H1 (cell line): ENCODE measurements at regions not wholly inside any gene's neighbourhood (a gene's known extent, or its start where the extent isn't known, plus 50 kb on each side); places are given as distances from the start of the nearest gene placed in this dataset.

Experiments used
- CTCF ChIA-PET: fragments of 300-600 bp; sonication (Branson Sonifier 250); formaldehyde crosslinking; loops from one replicate; lab custom pipeline; 2021; ENCODE audit not compliant: partially characterized antibody; lab: Charles Lee
- POLR2A ChIA-PET: fragments of 300-600 bp; sonication (Branson Sonifier 250); formaldehyde crosslinking; loops from one replicate; lab custom pipeline; 2021; ENCODE audit warnings: inconsistent platforms; ENCODE audit not compliant: partially characterized antibody; lab: Charles Lee
- DNase-seq, 2 experiments: peaks; one replicate each; pipeline versions ENCODE4 v3.0.0 to v3.0.0-alpha.2; 2010 to 2022; ENCODE audit warnings: low spot score in 2 of 2, low read depth in 1 of 2, mixed read lengths in 1 of 2
- FAIRE-seq: peaks from 2 replicates; lab custom pipeline; 2011; peaks lifted over from hg19 to GRCh38; lab: Jason Lieb, UNC
- H2AFZ ChIP-seq: 2 replicates; pipeline ENCODE4 v1.8.1; 2012; ENCODE audit warnings: low read length, inconsistent platforms
- H2AK5ac ChIP-seq: 2 replicates; pipeline ENCODE4 v1.6.1; 2013; ENCODE audit warnings: low read depth, low read length
- H2BK120ac ChIP-seq: replicated peaks from 2 replicates; pipeline ENCODE3; 2013; ENCODE audit warnings: low read depth, low read length, inconsistent platforms
- H2BK12ac ChIP-seq: 2 replicates; pipeline ENCODE4 v1.6.1; 2013; ENCODE audit warnings: low read depth, low read length
- H2BK15ac ChIP-seq: 2 replicates; pipeline ENCODE4 v1.6.1; 2013; ENCODE audit warnings: low read length
- H2BK20ac ChIP-seq: 2 replicates; pipeline ENCODE4 v1.6.1; 2013; ENCODE audit warnings: low read length
- H2BK5ac ChIP-seq: 2 replicates; pipeline ENCODE4 v1.6.1; 2013; ENCODE audit warnings: low read depth, low read length
- H3K14ac ChIP-seq: 2 replicates; pipeline ENCODE4 v1.6.1; 2013; ENCODE audit warnings: inconsistent platforms; ENCODE audit not compliant: insufficient read length
- H3K18ac ChIP-seq: 2 replicates; pipeline ENCODE4 v1.6.1; 2013; ENCODE audit warnings: low read length; ENCODE audit errors: extremely low read depth
- H3K23ac ChIP-seq: 2 replicates; pipeline ENCODE4 v1.6.1; 2013; ENCODE audit warnings: inconsistent platforms; ENCODE audit not compliant: insufficient read length
- H3K23me2 ChIP-seq: 2 replicates; pipeline ENCODE4 v1.6.1; 2013; ENCODE audit warnings: low read depth, low read length
- H3K27ac ChIP-seq: 2 replicates; pipeline ENCODE4 v1.6.1; 2011; ENCODE audit warnings: low read depth, low read length, inconsistent platforms
- H3K27me3 ChIP-seq, 4 experiments: replicated peaks in 1 of 4; 1 replicate in 1 of 4; 2 replicates in 3 of 4; pipeline versions ENCODE4 v1.6.1 to v1.8.1; 2011 to 2013; ENCODE audit warnings: low read length in 3 of 4, mild to moderate bottlenecking in 3 of 4, inconsistent platforms in 2 of 4, mixed read lengths in 2 of 4, moderate library complexity in 1 of 4; ENCODE audit not compliant: control insufficient read depth in 3 of 4, insufficient read depth in 3 of 4; ENCODE audit errors: extremely low read depth in 1 of 4
- H3K36me3 ChIP-seq, 4 experiments: 2 replicates each; pipeline versions ENCODE4 v1.6.1 to v1.8.1; 2011 to 2013; ENCODE audit warnings: mild to moderate bottlenecking in 4 of 4, low read length in 3 of 4, moderate library complexity in 2 of 4, control low read depth in 1 of 4, inconsistent platforms in 1 of 4; ENCODE audit not compliant: insufficient read depth in 4 of 4, control insufficient read depth in 2 of 4
- H3K4ac ChIP-seq: replicated peaks from 2 replicates; pipeline ENCODE3; 2013; ENCODE audit warnings: low read length, low read depth, mixed read lengths, inconsistent platforms; ENCODE audit not compliant: insufficient read length
- H3K4me1 ChIP-seq, 4 experiments: replicated peaks in 1 of 4; 1 replicate in 1 of 4; 2 replicates in 3 of 4; pipeline versions ENCODE4 v1.6.1 to v1.8.1; 2011 to 2013; ENCODE audit warnings: low read length in 3 of 4, inconsistent platforms in 2 of 4, mixed read lengths in 1 of 4; ENCODE audit not compliant: insufficient read depth in 4 of 4, control insufficient read depth in 3 of 4
- H3K4me2 ChIP-seq, 2 experiments: 2 replicates each; pipeline versions ENCODE4 v1.6.1 to v1.8.1; 2011 to 2013; ENCODE audit warnings: low read depth in 2 of 2, low read length in 2 of 2, control low read depth in 1 of 2, inconsistent platforms in 1 of 2, mild to moderate bottlenecking in 1 of 2; ENCODE audit not compliant: insufficient read depth in 1 of 2
- H3K4me3 ChIP-seq, 4 experiments: fragments of 200-600, 300-600 bp in 1 of 4; sonication (generic), shearing (Covaris generic), sonication (Bioruptor Twin) in 1 of 4; 2 replicates each; pipeline versions ENCODE4 v1.5.1 to v1.8.1; 2011 to 2016; ENCODE audit warnings: low read length in 4 of 4, low read depth in 3 of 4, control low read depth in 2 of 4, inconsistent platforms in 2 of 4, mild to moderate bottlenecking in 2 of 4, mixed read lengths in 1 of 4, moderate library complexity in 1 of 4; ENCODE audit not compliant: insufficient read depth in 2 of 4; ENCODE audit errors: extremely low read depth in 1 of 4
- H3K56ac ChIP-seq: replicated peaks from 2 replicates; pipeline ENCODE3; 2013; ENCODE audit warnings: low read depth, mild to moderate bottlenecking, mixed read lengths, low read length, inconsistent platforms; ENCODE audit not compliant: insufficient read length
- H3K79me1 ChIP-seq: 2 replicates; pipeline ENCODE4 v1.6.1; 2013; ENCODE audit warnings: low read depth, low read length, control low read depth
- H3K79me2 ChIP-seq, 2 experiments: 2 replicates each; pipeline versions ENCODE4 v1.6.1 to v1.8.1; 2012 to 2013; ENCODE audit warnings: low read length in 2 of 2, mild to moderate bottlenecking in 2 of 2, inconsistent platforms in 1 of 2; ENCODE audit not compliant: insufficient read depth in 2 of 2, control insufficient read depth in 1 of 2
- H3K9ac ChIP-seq, 4 experiments: replicated peaks in 1 of 4; 1 replicate in 1 of 4; 2 replicates in 3 of 4; pipeline versions ENCODE4 v1.6.1 to v1.8.1; 2011 to 2013; ENCODE audit warnings: low read depth in 3 of 4, low read length in 3 of 4, control low read depth in 2 of 4, mild to moderate bottlenecking in 2 of 4, moderate library complexity in 2 of 4, inconsistent platforms in 1 of 4; ENCODE audit errors: extremely low read depth in 1 of 4
- H3K9me3 ChIP-seq, 2 experiments: 2 replicates each; pipeline versions ENCODE4 v1.6.1 to v1.8.1; 2012 to 2013; ENCODE audit warnings: mild to moderate bottlenecking in 2 of 2, moderate library complexity in 2 of 2, control low read depth in 1 of 2, inconsistent platforms in 1 of 2, low read depth in 1 of 2, low read length in 1 of 2, mixed read lengths in 1 of 2; ENCODE audit not compliant: insufficient read depth in 2 of 2
- H4K20me1 ChIP-seq, 2 experiments: replicated peaks in 1 of 2; 2 replicates each; pipeline versions ENCODE3 to v1.8.1; 2011 to 2013; ENCODE audit warnings: inconsistent platforms in 2 of 2, low read length in 2 of 2, mild to moderate bottlenecking in 1 of 2; ENCODE audit not compliant: insufficient read depth in 2 of 2, control insufficient read depth in 1 of 2
- H4K5ac ChIP-seq: 2 replicates; pipeline ENCODE4 v1.6.1; 2013; ENCODE audit warnings: low read length, low read depth, mixed read lengths, inconsistent platforms; ENCODE audit not compliant: insufficient read length
- H4K8ac ChIP-seq: 2 replicates; pipeline ENCODE4 v1.8.0; 2013; ENCODE audit warnings: mild to moderate bottlenecking, moderate library complexity, low read length, inconsistent platforms; ENCODE audit not compliant: insufficient read depth; ENCODE audit errors: extremely low read depth
- H4K91ac ChIP-seq: replicated peaks from 2 replicates; pipeline ENCODE3; 2013; ENCODE audit warnings: low read length, mixed read lengths, inconsistent platforms; ENCODE audit not compliant: insufficient read length
- CBX8 ChIP-seq: fragments of 300-800, 300-1000 bp; sonication (generic); IDR thresholded peaks from 2 replicates; pipeline ENCODE4 v1.7.1; 2016; ENCODE audit warnings: low read depth, low read length, borderline replicate concordance
- HDAC2 ChIP-seq, 2 experiments: fragments of 300-600 bp in 1 of 2; sonication (generic) in 1 of 2; IDR thresholded peaks; 2 replicates each; pipeline ENCODE4 v1.6.1; 2011 to 2012; ENCODE audit warnings: low read depth in 2 of 2, low read length in 2 of 2, mild to moderate bottlenecking in 2 of 2, moderate library complexity in 2 of 2, borderline replicate concordance in 1 of 2, inconsistent platforms in 1 of 2
- JUND ChIP-seq: IDR thresholded peaks from 2 replicates; pipeline ENCODE4 v1.6.1; 2011; ENCODE audit warnings: mild to moderate bottlenecking, improper control_type of control experiment, low read length
- KDM4A ChIP-seq: IDR thresholded peaks from one replicate; pipeline ENCODE4 v1.7.1; 2012; ENCODE audit warnings: low read depth, mild to moderate bottlenecking, moderate library complexity, low read length, inconsistent platforms; ENCODE audit not compliant: severe bottlenecking
- RBBP5 ChIP-seq: IDR thresholded peaks from 2 replicates; pipeline ENCODE4 v1.7.1; 2012; ENCODE audit warnings: low read depth, mild to moderate bottlenecking, inconsistent platforms, low read length, moderate library complexity, borderline replicate concordance
- SP1 ChIP-seq: IDR thresholded peaks from 2 replicates; pipeline ENCODE4 v1.6.1; 2011; ENCODE audit warnings: low read depth, low read length
- TCF12 ChIP-seq: IDR thresholded peaks from 2 replicates; pipeline ENCODE4 v1.6.1; 2011; ENCODE audit warnings: low read depth, mild to moderate bottlenecking, low read length
- WGBS, 2 experiments: shearing (Covaris generic) in 1 of 2; methylation state at CpG; one replicate each; pipeline versions ENCODE4 v1.1.6 to v1.1.7; 2013 to 2015; ENCODE audit warnings: low lambda C conversion rate in 2 of 2, mixed read lengths in 2 of 2, inconsistent platforms in 1 of 2, low coverage in 1 of 2, missing lambda C conversion rate in 1 of 2; ENCODE audit not compliant: insufficient replicate concordance in 2 of 2, insufficient coverage in 1 of 2, insufficient read length in 1 of 2; ENCODE audit errors: extremely low coverage in 1 of 2, missing lambda C conversion rate in 1 of 2; 5-methylcytosine and 5-hydroxymethylcytosine counted together
- TF ChIP-seq, protein P1 (sequence below), 3 experiments: IDR thresholded peaks; 1 replicate in 2 of 3; 2 replicates in 1 of 3; pipeline versions ENCODE4 v1.5.1 to v1.6.1; 2011; ENCODE audit warnings: low read length in 3 of 3, mild to moderate bottlenecking in 3 of 3, inconsistent platforms in 2 of 3, low read depth in 1 of 3, moderate library complexity in 1 of 3; ENCODE audit not compliant: insufficient read depth in 1 of 3; ENCODE audit errors: control extremely low read depth in 1 of 3
- TF ChIP-seq, protein P2 (sequence below): IDR thresholded peaks from 2 replicates; pipeline ENCODE4 v1.6.1; 2011; ENCODE audit warnings: low read depth, mild to moderate bottlenecking, low read length; ENCODE audit not compliant: insufficient read depth
- TF ChIP-seq, protein P3 (sequence below): IDR thresholded peaks from 2 replicates; pipeline ENCODE4 v1.6.1; 2012; ENCODE audit warnings: inconsistent platforms

DNA sequence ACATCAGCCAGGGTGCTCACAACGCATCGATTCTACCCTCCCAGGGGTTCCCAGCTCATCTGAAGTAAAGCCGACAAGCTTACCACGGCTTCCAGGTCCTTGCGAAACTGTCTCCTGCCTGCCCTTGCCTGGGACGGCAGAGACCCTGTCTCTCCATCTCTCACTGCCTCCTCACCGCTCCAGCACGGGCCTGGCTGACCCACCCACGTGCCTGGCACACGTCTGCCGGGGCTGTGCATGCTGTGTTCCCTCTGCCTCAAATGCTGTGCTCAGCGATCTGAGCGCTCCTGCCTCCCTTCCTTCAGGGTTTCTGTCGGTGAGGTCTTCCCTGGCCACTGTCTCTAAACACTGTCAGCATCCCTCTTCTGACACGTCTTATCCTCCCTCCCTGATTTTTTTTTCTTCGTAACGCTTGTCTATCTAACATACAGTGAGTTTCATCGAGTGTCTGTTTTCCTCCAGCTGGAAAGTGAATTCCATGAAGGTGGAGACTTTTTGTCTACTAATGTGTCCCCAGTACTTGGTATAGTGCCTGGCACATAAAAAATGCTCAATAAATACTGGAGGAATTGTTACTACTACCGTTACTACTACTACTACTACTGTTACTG, 208.4 kb downstream of the IRF8 start:
- DNase-seq (no peak), FAIRE-seq (no peak)
- no peak overlapping the region for H2AFZ ChIP-seq
- no peak overlapping the region for H2BK5ac ChIP-seq
- no peaks in the 10 kb centered on the region for H3K79me1 ChIP-seq
- H3K36me3 ChIP-seq = no peaks in the 10 kb centered on the region
- H2BK20ac ChIP-seq = no peak overlapping the region
- ChIA-PET POLR2A (no interaction called here), CTCF (interaction anchor here (0.7 kb wide), 1 partner anchor 61 kb away, joined by 3 read pairs; no protein-coding TSS in a partner anchor)
- no peak overlapping the region for H3K27ac ChIP-seq
- H3K79me2 ChIP-seq = no peaks in the 10 kb centered on the region
- peak overlapping the region; percentile 96 for H3K56ac ChIP-seq
- H4K20me1 ChIP-seq = no peaks in the 10 kb centered on the region
- H4K5ac ChIP-seq = no peak overlapping the region
- no peaks in the 10 kb centered on the region for H3K27me3 ChIP-seq
- no peak overlapping the region for H2BK15ac ChIP-seq
- H3K18ac ChIP-seq = no peak overlapping the region; the same call in 1 of the 2 replicates
- no peak overlapping the region for H2BK120ac ChIP-seq
- peaks cover 0 to 7% of the 10 kb centered on the region in 2 experiments; a peak in 1 of 4 replicates for H3K9me3 ChIP-seq
- H3K4me2 ChIP-seq = no peak overlapping the region
- WGBS, 2 experiments = 92% methylated on average over 18 of the region's 19 CpGs; no CpG with 5 or more reads in 1 of the 2 experiments
- no peak overlapping the region for H3K4ac ChIP-seq
- H3K9ac ChIP-seq = no peak overlapping the region
- no peak overlapping the region for H4K91ac ChIP-seq
- no peak overlapping the region for H2AK5ac ChIP-seq
- TF ChIP-seq SP1 (no peak), JUND (no peak), KDM4A (no peak), RBBP5 (no peak), CBX8 (no peak), HDAC2 (IDR thresholded peaks at IDR 0.05; ENCODE audit: borderline replicate concordance in 1 of 2, low read depth in 2 of 2, low read length in 2 of 2) (no peak), TCF12 (no peak)
- TF ChIP-seq, protein P1, sequence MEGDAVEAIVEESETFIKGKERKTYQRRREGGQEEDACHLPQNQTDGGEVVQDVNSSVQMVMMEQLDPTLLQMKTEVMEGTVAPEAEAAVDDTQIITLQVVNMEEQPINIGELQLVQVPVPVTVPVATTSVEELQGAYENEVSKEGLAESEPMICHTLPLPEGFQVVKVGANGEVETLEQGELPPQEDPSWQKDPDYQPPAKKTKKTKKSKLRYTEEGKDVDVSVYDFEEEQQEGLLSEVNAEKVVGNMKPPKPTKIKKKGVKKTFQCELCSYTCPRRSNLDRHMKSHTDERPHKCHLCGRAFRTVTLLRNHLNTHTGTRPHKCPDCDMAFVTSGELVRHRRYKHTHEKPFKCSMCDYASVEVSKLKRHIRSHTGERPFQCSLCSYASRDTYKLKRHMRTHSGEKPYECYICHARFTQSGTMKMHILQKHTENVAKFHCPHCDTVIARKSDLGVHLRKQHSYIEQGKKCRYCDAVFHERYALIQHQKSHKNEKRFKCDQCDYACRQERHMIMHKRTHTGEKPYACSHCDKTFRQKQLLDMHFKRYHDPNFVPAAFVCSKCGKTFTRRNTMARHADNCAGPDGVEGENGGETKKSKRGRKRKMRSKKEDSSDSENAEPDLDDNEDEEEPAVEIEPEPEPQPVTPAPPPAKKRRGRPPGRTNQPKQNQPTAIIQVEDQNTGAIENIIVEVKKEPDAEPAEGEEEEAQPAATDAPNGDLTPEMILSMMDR (IDR thresholded peaks at IDR 0.05; ENCODE audit: control extremely low read depth in 1 of 3, insufficient read depth in 1 of 3, low read depth in 1 of 3, low read length in 3 of 3) = no peak
- TF ChIP-seq, protein P2, sequence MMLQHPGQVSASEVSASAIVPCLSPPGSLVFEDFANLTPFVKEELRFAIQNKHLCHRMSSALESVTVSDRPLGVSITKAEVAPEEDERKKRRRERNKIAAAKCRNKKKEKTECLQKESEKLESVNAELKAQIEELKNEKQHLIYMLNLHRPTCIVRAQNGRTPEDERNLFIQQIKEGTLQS = no peak
- TF ChIP-seq, protein P3, sequence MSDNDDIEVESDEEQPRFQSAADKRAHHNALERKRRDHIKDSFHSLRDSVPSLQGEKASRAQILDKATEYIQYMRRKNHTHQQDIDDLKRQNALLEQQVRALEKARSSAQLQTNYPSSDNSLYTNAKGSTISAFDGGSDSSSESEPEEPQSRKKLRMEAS = no peak
- H3K23me2 ChIP-seq = peaks cover 10% of the 10 kb centered on the region; the same call in 1 of the 2 replicates
- H2BK12ac ChIP-seq = no peak overlapping the region
- no peaks in the 10 kb centered on the region for H3K4me1 ChIP-seq
- no peak overlapping the region for H3K23ac ChIP-seq
- H3K4me3 ChIP-seq = no peak overlapping the region
- no peak overlapping the region for H3K14ac ChIP-seq
- H4K8ac ChIP-seq = no peak overlapping the region
